ENCODE measurements at regions not wholly inside any gene's neighbourhood (a gene's known extent, or its start where the extent isn't known, plus 50 kb on each side); places are given as distances from the start of the nearest gene placed in this dataset.

- no peak for DNase-seq (ENCODE audit: low read depth)
These were observed 305.0 kb upstream of the SULF2 start for GRCh38 chr20:48090314-48090713.

GRCh38 chr20:48080583-48080982 lies 295.3 kb upstream of the SULF2 start:
- DNase-seq (ENCODE audit: low read depth): no peak

GRCh38 chr20:48079028-48079427 lies 293.7 kb upstream of the SULF2 start:
- DNase-seq (ENCODE audit: low read depth): no peak

- DNase-seq (ENCODE audit: low read depth): no peak
These were observed 291.5 kb upstream of the SULF2 start for GRCh38 chr20:48076747-48077146.

- no peak for DNase-seq (ENCODE audit: low read depth)
These were observed 291.0 kb upstream of the SULF2 start for GRCh38 chr20:48076247-48076646.

- DNase-seq (ENCODE audit: low read depth): no peak
These were observed 290.4 kb upstream of the SULF2 start for GRCh38 chr20:48075591-48076174.

GRCh38 chr20:48070991-48071652 lies 285.8 kb upstream of the SULF2 start:
- no peak for DNase-seq (ENCODE audit: low read depth)

GRCh38 chr20:48069596-48069995 lies 284.3 kb upstream of the SULF2 start:
- no peak for DNase-seq (ENCODE audit: low read depth)

- no peak for DNase-seq (ENCODE audit: low read depth)
These were observed 281.6 kb upstream of the SULF2 start for GRCh38 chr20:48066851-48067250.

- no peak for DNase-seq (ENCODE audit: low read depth)
These were observed 281.0 kb upstream of the SULF2 start for GRCh38 chr20:48066246-48066645.

- no peak for DNase-seq (ENCODE audit: low read depth)
These were observed 280.6 kb upstream of the SULF2 start for GRCh38 chr20:48065833-48066232.

GRCh38 chr20:48064929-48065328 lies 279.6 kb upstream of the SULF2 start:
- DNase-seq (ENCODE audit: low read depth): no peak

GRCh38 chr20:48060841-48061720 lies 275.8 kb upstream of the SULF2 start:
- no peak for DNase-seq (ENCODE audit: low read depth)

- DNase-seq (ENCODE audit: low read depth): no peak
These were observed 273.6 kb upstream of the SULF2 start for GRCh38 chr20:48058611-48059559.

GRCh38 chr20:48057739-48058138 lies 272.5 kb upstream of the SULF2 start:
- no peak for DNase-seq (ENCODE audit: low read depth)

GRCh38 chr20:48057251-48057650 lies 272.0 kb upstream of the SULF2 start:
- DNase-seq (ENCODE audit: low read depth): no peak

- no peak for DNase-seq (ENCODE audit: low read depth)
These were observed 270.9 kb upstream of the SULF2 start for GRCh38 chr20:48056218-48056617.

GRCh38 chr20:48054051-48054450 lies 268.8 kb upstream of the SULF2 start:
- DNase-seq (ENCODE audit: low read depth): no peak

GRCh38 chr20:48052475-48052835 lies 267.2 kb upstream of the SULF2 start:
- no peak for DNase-seq (ENCODE audit: low read depth)

GRCh38 chr20:48051794-48052474 lies 266.7 kb upstream of the SULF2 start:
- no peak for DNase-seq (ENCODE audit: low read depth)

- no peak for DNase-seq (ENCODE audit: low read depth)
These were observed 264.4 kb upstream of the SULF2 start for GRCh38 chr20:48049641-48050040.

All from activated T-cell treated with anti-CD3 and anti-CD28 coated beads for 48 hours (primary cell).